ENCODE measurements at regions not wholly inside any gene's neighbourhood (a gene's known extent, or its start where the extent isn't known, plus 50 kb on each side); places are given as distances from the start of the nearest gene placed in this dataset.

DNA sequence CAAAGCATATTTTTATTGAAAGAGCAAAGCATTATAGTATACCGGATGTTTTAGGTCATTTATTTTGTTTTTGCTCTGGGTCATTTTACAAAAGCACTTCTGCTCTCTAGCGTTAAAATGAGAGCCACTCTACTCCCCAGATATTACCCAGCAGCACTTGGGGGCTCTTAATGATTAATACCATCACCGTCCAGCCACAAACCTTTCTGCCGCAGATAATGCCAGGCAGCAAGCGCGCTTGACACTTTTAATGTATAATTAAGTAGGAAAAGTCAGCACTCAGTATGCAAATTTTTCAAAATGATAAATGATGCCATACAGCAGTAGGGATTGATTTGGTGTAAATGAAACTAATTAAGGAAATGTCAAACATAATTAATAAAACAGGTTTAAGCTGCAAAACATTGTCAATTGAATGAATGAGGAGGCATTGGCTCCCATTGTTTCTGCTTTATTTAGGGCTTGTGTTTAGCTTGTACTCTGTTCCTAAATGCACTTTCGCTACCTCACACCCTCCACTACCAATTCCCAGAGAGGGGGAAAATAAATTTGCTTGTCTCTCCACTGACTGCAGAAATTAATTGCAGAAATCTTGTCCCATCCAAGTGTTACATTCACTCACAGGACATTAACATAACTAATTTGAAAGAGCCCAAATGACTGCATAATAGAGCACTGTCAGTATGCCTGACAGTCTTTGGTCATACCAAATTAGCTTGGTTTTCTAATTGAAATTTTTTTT lies 358.8 kb upstream of the ARRDC3 start:
- TF ChIP-seq CTCF (IDR thresholded peaks at IDR 0.05) (no peak), ZFX (IDR thresholded peaks at IDR 0.05; ENCODE audit: borderline replicate concordance) (no peak)
